Loucy (cell line): ENCODE measurements at regions not wholly inside any gene's neighbourhood (a gene's known extent, or its start where the extent isn't known, plus 50 kb on each side); places are given as distances from the start of the nearest gene placed in this dataset.

Source experiments
- H2AFZ ChIP-seq: fragments of 200-600 bp; sonication (generic); 2 replicates; pipeline ENCODE4 v1.6.0; 2016; ENCODE audit warnings: antibody characterized with exemption, mild to moderate bottlenecking, low read length, moderate library complexity
- H3F3A ChIP-seq: fragments of 200-600 bp; 2 replicates; pipeline ENCODE4 v1.6.0; 2016; ENCODE audit warnings: antibody characterized with exemption, low read depth, mild to moderate bottlenecking
- H3K27me3 ChIP-seq: fragments of 200-600 bp; sonication (generic); 2 replicates; pipeline ENCODE4 v1.6.1; 2014; ENCODE audit warnings: low read length, mild to moderate bottlenecking; ENCODE audit not compliant: insufficient read depth, poor library complexity, severe bottlenecking
- H3K36me3 ChIP-seq: fragments of 200-600 bp; sonication (generic); 2 replicates; pipeline ENCODE4 v1.6.1; 2016; ENCODE audit warnings: low read length; ENCODE audit not compliant: insufficient read depth
- H3K4me1 ChIP-seq: fragments of 200-600 bp; sonication (generic); 2 replicates; pipeline ENCODE4 v1.5.1; 2014; ENCODE audit warnings: low read length, mild to moderate bottlenecking; ENCODE audit not compliant: insufficient read depth, poor library complexity, severe bottlenecking
- H3K4me2 ChIP-seq: fragments of 200-600 bp; sonication (generic); 2 replicates; pipeline ENCODE4 v1.6.0; 2014; ENCODE audit warnings: antibody characterized with exemption, low read length, low read depth, mild to moderate bottlenecking; ENCODE audit not compliant: poor library complexity, severe bottlenecking
- H3K4me3 ChIP-seq: fragments of 200-600 bp; sonication (generic); 2 replicates; pipeline ENCODE4 v1.5.1; 2014; ENCODE audit warnings: low read length, mild to moderate bottlenecking, mixed read lengths; ENCODE audit not compliant: poor library complexity, severe bottlenecking
- H3K79me2 ChIP-seq: fragments of 200-600 bp; sonication (generic); 2 replicates; pipeline ENCODE4 v1.6.1; 2014; ENCODE audit warnings: low read length; ENCODE audit not compliant: insufficient read depth
- H3K9ac ChIP-seq: fragments of 200-600 bp; sonication (generic); 2 replicates; pipeline ENCODE4 v1.6.0; 2014; ENCODE audit warnings: mild to moderate bottlenecking, low read depth, low read length, moderate library complexity; ENCODE audit not compliant: poor library complexity, severe bottlenecking
- H3K9me2 ChIP-seq: fragments of 200-600 bp; sonication (generic); replicated peaks from 2 replicates; pipeline ENCODE4 v1.6.1; 2016; ENCODE audit warnings: low read depth, low read length, mixed read lengths
- H3K9me3 ChIP-seq: fragments of 200-600 bp; sonication (generic); 2 replicates; pipeline ENCODE4 v1.6.1; 2014; ENCODE audit warnings: mild to moderate bottlenecking, antibody characterized with exemption, low read length, low read depth; ENCODE audit not compliant: insufficient read depth
- H4K20me1 ChIP-seq: fragments of 200-600 bp; sonication (generic); 2 replicates; pipeline ENCODE4 v1.6.0; 2014; ENCODE audit warnings: antibody characterized with exemption, low read length, mild to moderate bottlenecking; ENCODE audit not compliant: insufficient read depth, poor library complexity, severe bottlenecking
- EZH2phosphoT487 ChIP-seq: fragments of 200-600 bp; IDR thresholded peaks from 2 replicates; pipeline ENCODE4 v1.6.1; 2018; ENCODE audit warnings: antibody characterized with exemption, mild to moderate bottlenecking, moderate library complexity, borderline replicate concordance
- TF ChIP-seq, protein P1 (sequence below): fragments of 200-600 bp; sonication (generic); conservative IDR thresholded peaks from 2 replicates; pipeline ENCODE4 v1.5.1; 2014; ENCODE audit warnings: mild to moderate bottlenecking, antibody characterized with exemption, low read length

DNA sequence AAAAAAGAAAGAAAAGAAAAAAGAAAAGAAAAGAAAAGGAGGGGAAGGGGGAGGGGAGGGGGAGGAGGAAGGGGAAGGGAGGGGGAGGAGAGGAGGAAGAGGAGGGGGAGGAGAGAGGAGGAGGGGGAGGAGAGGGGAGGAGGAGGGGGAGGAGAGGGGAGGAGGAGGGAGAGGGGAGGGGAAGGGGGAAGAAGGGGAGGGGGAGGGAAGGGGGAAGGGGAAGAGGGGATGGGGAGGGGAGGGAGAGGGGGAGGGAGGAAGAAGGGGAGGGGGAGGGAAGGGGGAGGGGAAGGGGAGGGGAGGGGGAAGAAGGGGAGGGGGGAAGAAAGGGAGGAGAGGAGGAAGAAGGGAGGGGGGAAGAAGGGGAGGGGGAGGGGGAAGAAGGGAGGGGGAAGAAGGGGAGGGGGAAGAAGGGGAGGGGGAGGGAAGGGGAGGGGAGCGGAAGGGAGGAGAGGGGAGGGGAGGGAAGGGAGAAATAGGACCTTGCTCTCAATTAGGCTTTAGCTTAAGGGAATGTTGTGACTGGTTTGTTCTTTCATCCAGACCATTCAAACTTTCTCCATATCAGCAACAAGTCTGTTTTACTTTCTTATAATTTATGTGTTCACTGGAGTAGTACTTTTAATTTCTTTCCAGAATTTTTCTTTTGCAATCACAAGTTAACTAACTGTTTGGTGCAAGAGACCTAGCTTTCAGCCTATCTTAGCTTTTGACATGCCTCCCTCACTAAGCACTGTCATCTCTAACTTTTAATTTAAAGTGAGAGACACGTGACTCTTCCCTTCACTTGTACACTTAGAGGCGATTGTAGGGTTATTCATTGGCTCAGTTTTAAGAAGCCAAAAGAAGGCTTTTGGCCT is 76.5 kb upstream of the EGLN3 start:
- Histone ChIP-seq H3K27me3 (no peaks in the 10 kb centered on the region), H3K79me2 (no peaks in the 10 kb centered on the region), H4K20me1 (no peaks in the 10 kb centered on the region), H3F3A (no peaks in the 10 kb centered on the region), H2AFZ (no peak overlapping the region), H3K9ac (no peak overlapping the region), H3K4me2 (no peak overlapping the region), H3K9me2 (no peaks in the 10 kb centered on the region), H3K4me3 (no peak overlapping the region), H3K4me1 (no peaks in the 10 kb centered on the region), H3K36me3 (no peaks in the 10 kb centered on the region), H3K9me3 (no peaks in the 10 kb centered on the region)
- TF ChIP-seq, protein P1, sequence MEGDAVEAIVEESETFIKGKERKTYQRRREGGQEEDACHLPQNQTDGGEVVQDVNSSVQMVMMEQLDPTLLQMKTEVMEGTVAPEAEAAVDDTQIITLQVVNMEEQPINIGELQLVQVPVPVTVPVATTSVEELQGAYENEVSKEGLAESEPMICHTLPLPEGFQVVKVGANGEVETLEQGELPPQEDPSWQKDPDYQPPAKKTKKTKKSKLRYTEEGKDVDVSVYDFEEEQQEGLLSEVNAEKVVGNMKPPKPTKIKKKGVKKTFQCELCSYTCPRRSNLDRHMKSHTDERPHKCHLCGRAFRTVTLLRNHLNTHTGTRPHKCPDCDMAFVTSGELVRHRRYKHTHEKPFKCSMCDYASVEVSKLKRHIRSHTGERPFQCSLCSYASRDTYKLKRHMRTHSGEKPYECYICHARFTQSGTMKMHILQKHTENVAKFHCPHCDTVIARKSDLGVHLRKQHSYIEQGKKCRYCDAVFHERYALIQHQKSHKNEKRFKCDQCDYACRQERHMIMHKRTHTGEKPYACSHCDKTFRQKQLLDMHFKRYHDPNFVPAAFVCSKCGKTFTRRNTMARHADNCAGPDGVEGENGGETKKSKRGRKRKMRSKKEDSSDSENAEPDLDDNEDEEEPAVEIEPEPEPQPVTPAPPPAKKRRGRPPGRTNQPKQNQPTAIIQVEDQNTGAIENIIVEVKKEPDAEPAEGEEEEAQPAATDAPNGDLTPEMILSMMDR = no peak
- no peak for TF ChIP-seq EZH2phosphoT487

DNA sequence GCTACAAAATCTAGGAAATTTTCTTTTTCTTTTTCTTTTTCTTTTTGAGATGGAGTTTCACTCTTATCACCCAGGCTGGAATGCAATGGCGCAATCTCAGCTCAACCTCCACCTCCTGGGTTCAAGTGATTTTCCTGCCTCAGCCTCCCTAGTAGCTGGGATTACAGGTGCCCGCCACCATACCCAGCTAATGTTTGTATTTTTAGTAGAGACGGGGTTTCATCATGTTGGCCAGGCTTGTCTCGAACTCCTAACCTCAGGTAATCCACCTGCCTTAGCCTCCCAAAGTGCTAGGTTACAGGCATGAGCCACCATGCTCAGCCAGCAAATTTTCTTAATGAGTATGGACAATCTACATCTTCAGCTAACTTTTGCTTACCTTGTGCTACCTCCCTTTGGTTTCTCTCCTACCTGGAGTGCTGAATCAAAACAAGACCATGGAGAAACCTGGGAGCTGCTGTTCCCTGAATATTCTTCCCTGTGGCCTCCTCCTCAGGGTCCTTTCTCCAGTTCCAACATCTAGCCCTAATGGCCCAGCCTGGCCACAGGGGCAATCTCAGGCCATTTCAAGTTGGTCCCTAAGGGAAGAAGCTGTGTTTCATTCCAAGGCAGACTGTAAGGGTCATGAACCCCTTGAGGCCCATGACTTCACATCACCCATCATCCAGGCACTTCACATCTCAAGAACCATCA is 74.6 kb upstream of the EGLN3 start:
- H3K4me3 ChIP-seq = no peak overlapping the region
- no peaks in the 10 kb centered on the region for H3K79me2 ChIP-seq
- H4K20me1 ChIP-seq = no peaks in the 10 kb centered on the region
- no peaks in the 10 kb centered on the region for H3K27me3 ChIP-seq
- H3F3A ChIP-seq = no peaks in the 10 kb centered on the region
- no peaks in the 10 kb centered on the region for H3K36me3 ChIP-seq
- TF ChIP-seq, protein P1 = no peak
- no peak for TF ChIP-seq EZH2phosphoT487
- no peak overlapping the region for H3K4me2 ChIP-seq
- no peak overlapping the region for H2AFZ ChIP-seq
- H3K9me2 ChIP-seq = no peaks in the 10 kb centered on the region
- no peaks in the 10 kb centered on the region for H3K9me3 ChIP-seq
- H3K4me1 ChIP-seq = no peaks in the 10 kb centered on the region
- H3K9ac ChIP-seq = no peak overlapping the region

DNA sequence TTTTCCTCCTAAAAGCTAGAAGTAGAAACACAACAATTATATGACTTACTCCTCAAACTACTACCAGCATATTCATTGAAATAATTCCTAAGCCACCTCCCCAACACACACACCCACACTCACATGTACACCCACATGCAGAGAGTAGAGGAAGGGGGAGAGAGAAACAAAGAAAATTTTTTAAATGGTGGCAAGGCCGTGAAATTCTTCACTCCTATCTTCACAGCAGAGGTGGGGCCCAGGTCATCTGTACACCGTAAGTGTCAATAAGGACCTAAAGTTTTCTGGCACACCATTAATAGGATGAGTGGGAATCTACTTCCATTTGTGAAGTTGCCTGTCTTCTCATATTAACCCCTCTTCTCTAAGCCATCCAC is 73.9 kb upstream of the EGLN3 start:
- no peak overlapping the region for H3K4me3 ChIP-seq
- H3K9me3 ChIP-seq = no peaks in the 10 kb centered on the region
- TF ChIP-seq, protein P1 = no peak
- TF ChIP-seq EZH2phosphoT487 = no peak
- H3K4me2 ChIP-seq = no peak overlapping the region
- no peaks in the 10 kb centered on the region for H3F3A ChIP-seq
- H3K27me3 ChIP-seq = no peaks in the 10 kb centered on the region
- no peaks in the 10 kb centered on the region for H3K9me2 ChIP-seq
- no peak overlapping the region for H3K9ac ChIP-seq
- H3K79me2 ChIP-seq = no peaks in the 10 kb centered on the region
- H3K4me1 ChIP-seq = no peaks in the 10 kb centered on the region
- no peaks in the 10 kb centered on the region for H3K36me3 ChIP-seq
- no peak overlapping the region for H2AFZ ChIP-seq
- no peaks in the 10 kb centered on the region for H4K20me1 ChIP-seq
